ENCODE measurements at regions not wholly inside any gene's neighbourhood (a gene's known extent, or its start where the extent isn't known, plus 50 kb on each side); places are given as distances from the start of the nearest gene placed in this dataset.

DNA sequence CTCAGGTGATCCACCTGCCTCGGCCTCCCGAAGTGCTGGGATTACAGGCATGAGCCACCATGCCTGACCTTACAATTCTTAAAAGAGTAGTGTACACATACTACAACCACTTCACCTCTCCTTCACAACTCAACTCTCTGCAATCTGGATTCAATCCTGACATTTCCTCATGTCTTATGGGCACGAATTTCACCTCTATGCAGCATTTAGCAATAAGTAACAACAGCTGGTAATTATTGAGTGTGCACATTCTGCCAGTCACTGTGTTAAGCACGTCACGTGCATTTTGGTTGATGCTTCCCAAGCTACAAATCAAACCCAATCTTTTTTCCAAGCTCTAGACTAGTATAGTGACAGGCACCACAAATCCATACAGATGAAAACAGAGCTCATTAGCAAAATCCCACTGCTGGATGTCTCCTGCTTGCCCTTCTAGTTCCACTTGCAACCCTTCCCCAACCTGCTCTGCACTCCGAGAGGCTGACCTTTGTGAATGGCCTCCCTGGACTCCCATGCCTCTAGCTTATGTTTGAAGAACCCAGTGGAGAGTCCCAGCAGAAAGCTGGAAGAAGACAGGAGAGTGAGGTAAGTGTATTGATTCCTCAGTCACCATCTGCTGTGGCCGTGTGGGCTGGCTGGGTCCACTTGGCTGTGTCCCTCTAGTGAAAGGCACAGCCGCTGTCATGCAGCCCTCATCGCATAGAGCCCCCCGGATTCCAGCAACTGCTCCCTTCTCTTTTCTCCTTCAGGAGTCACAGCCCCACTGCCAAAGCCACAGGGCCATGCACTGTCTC lies 176.5 kb downstream of the MEX3B start:
- ATAC-seq (no peak), DNase-seq (no peak)
- TF ChIP-seq, protein P1, sequence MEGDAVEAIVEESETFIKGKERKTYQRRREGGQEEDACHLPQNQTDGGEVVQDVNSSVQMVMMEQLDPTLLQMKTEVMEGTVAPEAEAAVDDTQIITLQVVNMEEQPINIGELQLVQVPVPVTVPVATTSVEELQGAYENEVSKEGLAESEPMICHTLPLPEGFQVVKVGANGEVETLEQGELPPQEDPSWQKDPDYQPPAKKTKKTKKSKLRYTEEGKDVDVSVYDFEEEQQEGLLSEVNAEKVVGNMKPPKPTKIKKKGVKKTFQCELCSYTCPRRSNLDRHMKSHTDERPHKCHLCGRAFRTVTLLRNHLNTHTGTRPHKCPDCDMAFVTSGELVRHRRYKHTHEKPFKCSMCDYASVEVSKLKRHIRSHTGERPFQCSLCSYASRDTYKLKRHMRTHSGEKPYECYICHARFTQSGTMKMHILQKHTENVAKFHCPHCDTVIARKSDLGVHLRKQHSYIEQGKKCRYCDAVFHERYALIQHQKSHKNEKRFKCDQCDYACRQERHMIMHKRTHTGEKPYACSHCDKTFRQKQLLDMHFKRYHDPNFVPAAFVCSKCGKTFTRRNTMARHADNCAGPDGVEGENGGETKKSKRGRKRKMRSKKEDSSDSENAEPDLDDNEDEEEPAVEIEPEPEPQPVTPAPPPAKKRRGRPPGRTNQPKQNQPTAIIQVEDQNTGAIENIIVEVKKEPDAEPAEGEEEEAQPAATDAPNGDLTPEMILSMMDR (IDR thresholded peaks at IDR 0.05): no peak
- TF ChIP-seq POLR2A (IDR thresholded peaks at IDR 0.05): no peak
- H3K36me3 ChIP-seq: no peaks in the 10 kb centered on the region
- H3K9me3 ChIP-seq: no peaks in the 10 kb centered on the region
- intact Hi-C loops (cut with DNase I): no loop called here
- H3K27me3 ChIP-seq: peaks cover 0 to 3% (median 0%) of the 10 kb centered on the region in 9 donors
- no peaks in the 10 kb centered on the region for H3K4me1 ChIP-seq
- WGBS, 4 donors: 89 to 93% (median 91%) methylated on average over 10 of the region's 10 CpGs
- no peak overlapping the region for H3K4me3 ChIP-seq
- no peak overlapping the region for H3K27ac ChIP-seq

- TF ChIP-seq, protein P1 (IDR thresholded peaks at IDR 0.05): no peak
- TF ChIP-seq POLR2A (IDR thresholded peaks at IDR 0.05): no peak
- no peaks in the 10 kb centered on the region for H3K9me3 ChIP-seq
- H3K4me3 ChIP-seq: no peak overlapping the region
- DNase-seq: no peak
- intact Hi-C loops (cut with DNase I): no loop called here
- H3K4me1 ChIP-seq: no peaks in the 10 kb centered on the region
- no peak for ATAC-seq
- WGBS, 4 donors: 87 to 89% (median 88%) methylated on average over 11 of the region's 11 CpGs
- no peaks in the 10 kb centered on the region for H3K36me3 ChIP-seq
- H3K27ac ChIP-seq: no peak overlapping the region
- H3K27me3 ChIP-seq: peaks cover 0 to 3% (median 0%) of the 10 kb centered on the region in 9 donors
Measured at GRCh38 chr15:81865850-81866537, 179.8 kb downstream of the MEX3B start.

DNA sequence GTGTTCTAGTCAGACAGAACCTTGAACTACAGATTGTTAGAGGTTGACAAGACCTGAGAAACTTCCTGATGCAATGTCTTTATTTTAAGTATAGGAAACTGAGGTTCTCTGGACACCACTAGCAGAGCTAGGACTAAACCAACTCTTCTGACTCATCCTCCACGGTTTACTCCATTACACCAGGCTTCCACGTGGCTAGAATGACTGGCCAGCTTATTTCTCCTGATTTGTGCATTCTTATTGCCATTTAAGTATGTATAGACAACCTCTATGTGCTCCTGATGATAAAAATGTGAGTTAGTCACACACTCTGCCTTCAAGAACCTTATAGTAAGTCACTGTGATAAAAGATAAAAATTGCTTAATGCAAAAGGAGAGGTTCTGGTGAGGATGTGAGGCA lies 182.7 kb downstream of the MEX3B start:
- WGBS, 4 donors: 51 to 81% (median 66%) methylated on average over 2 of the region's 2 CpGs
- no peak for DNase-seq
- TF ChIP-seq, protein P1 (IDR thresholded peaks at IDR 0.05): no peak
- TF ChIP-seq POLR2A (IDR thresholded peaks at IDR 0.05): no peak
- H3K4me1 ChIP-seq: no peaks in the 10 kb centered on the region
- H3K27ac ChIP-seq: no peak overlapping the region
- no peak for ATAC-seq
- no peaks in the 10 kb centered on the region for H3K36me3 ChIP-seq
- H3K9me3 ChIP-seq: no peaks in the 10 kb centered on the region
- H3K4me3 ChIP-seq: no peak overlapping the region
- intact Hi-C loops (cut with DNase I): no loop called here
- H3K27me3 ChIP-seq: no peaks in the 10 kb centered on the region

DNA sequence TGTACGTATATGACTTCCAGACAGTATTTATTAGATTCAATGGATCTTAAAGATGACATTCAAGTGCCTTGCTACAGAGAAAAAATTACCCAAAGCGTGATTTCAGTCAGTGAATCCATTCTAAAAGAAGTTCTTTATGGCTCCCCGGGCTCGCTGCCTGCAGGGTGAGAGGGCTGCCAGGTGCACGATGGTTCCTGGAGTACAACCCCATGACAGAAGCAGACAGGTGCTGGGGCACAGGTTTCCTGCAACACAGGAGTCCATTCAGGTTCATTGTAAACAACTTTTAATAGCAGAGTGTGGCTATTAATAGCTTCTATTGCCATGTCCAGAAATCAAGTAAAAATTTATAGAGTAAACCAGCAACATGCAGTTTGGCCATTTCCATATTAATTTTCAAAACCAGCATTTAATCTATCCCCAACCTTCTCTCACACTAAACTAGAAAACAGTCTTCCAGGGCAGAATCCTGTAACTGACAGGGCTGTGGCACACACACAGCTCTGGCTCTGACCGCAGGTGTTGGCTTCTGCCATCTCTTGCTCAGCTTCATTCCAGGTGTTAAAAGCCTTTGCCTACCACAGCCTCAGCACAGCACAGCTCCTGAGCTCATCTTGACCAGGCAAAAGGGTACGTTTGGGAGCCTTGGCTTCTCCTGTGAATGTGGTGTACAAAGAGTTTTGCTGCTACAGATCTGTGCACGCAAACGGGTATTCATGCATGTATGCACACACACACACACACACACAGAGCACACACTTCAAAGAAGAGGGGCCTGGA lies 185.9 kb downstream of the MEX3B start:
- intact Hi-C loops (cut with DNase I): no loop called here
- WGBS, 4 donors: 85 to 89% (median 89%) methylated on average over 9 of the region's 9 CpGs
- TF ChIP-seq, protein P1 (IDR thresholded peaks at IDR 0.05): no peak
- TF ChIP-seq POLR2A (IDR thresholded peaks at IDR 0.05): no peak
- no peaks in the 10 kb centered on the region for H3K4me1 ChIP-seq
- no peak overlapping the region for H3K27ac ChIP-seq
- no peaks in the 10 kb centered on the region for H3K9me3 ChIP-seq
- no peak overlapping the region for H3K4me3 ChIP-seq
- no peaks in the 10 kb centered on the region for H3K27me3 ChIP-seq
- ATAC-seq (no peak), DNase-seq (no peak)
- no peaks in the 10 kb centered on the region for H3K36me3 ChIP-seq
